SK-N-SH (cell line): ENCODE measurements at regions not wholly inside any gene's neighbourhood (a gene's known extent, or its start where the extent isn't known, plus 50 kb on each side); places are given as distances from the start of the nearest gene placed in this dataset.

Experiments used
- CTCF ChIA-PET: fragments of 300-600, 350-600 bp; formaldehyde crosslinking; extraction: SDS; loops from one replicate; lab custom pipeline; 2021; lab: Yijun Ruan, JAX
- POLR2A ChIA-PET: fragments of 350-600 bp; sonication (Branson Sonifier 250); formaldehyde crosslinking; extraction: SDS; loops from one replicate; lab custom pipeline; 2020; ENCODE audit warnings: antibody characterized with exemption, inconsistent platforms; lab: Yijun Ruan, JAX
- DNase-seq: peaks from one replicate; pipeline ENCODE4 v3.0.0; 2012
- H2AFZ ChIP-seq: fragments of 200-600 bp; sonication (generic); 2 replicates; pipeline ENCODE4 v1.8.1; 2016; ENCODE audit warnings: antibody characterized with exemption, mild to moderate bottlenecking, low read depth
- H3F3A ChIP-seq: fragments of 200-600 bp; sonication (generic); replicated peaks from 2 replicates; pipeline ENCODE3; 2016; ENCODE audit warnings: antibody characterized with exemption, mild to moderate bottlenecking; ENCODE audit not compliant: insufficient read depth
- H3K27ac ChIP-seq, 2 experiments: fragments of 200-500 bp in 1 of 2; fragments of 200-600 bp in 1 of 2; sonication (Bioruptor generic) in 1 of 2; sonication (generic), shearing (Covaris generic) in 1 of 2; 2 replicates each; pipeline versions ENCODE4 v1.5.1 to v1.6.1; 2014 to 2016; ENCODE audit warnings: low read depth in 2 of 2, inconsistent platforms in 1 of 2, low read length in 1 of 2, mild to moderate bottlenecking in 1 of 2, mixed read lengths in 1 of 2
- H3K27me3 ChIP-seq: fragments of 200-600 bp; sonication (generic), shearing (Covaris generic); 2 replicates; pipeline ENCODE4 v1.6.1; 2016; ENCODE audit warnings: mixed run types; ENCODE audit not compliant: insufficient read depth
- H3K36me3 ChIP-seq, 2 experiments: fragments of 200-500 bp in 1 of 2; fragments of 200-600 bp in 1 of 2; sonication (Bioruptor generic) in 1 of 2; sonication (generic) in 1 of 2; replicated peaks in 1 of 2; 2 replicates each; pipeline versions ENCODE3 to v1.5.1; 2014 to 2016; ENCODE audit warnings: low read length in 1 of 2, mild to moderate bottlenecking in 1 of 2; ENCODE audit not compliant: insufficient read depth in 2 of 2, control insufficient read depth in 1 of 2
- H3K4me1 ChIP-seq, 2 experiments: fragments of 200-500 bp in 1 of 2; fragments of 200-600 bp in 1 of 2; sonication (Bioruptor generic) in 1 of 2; sonication (generic), shearing (Covaris generic) in 1 of 2; 2 replicates each; pipeline versions ENCODE4 v1.5.1 to v1.6.1; 2014 to 2016; ENCODE audit warnings: low read depth in 1 of 2, low read length in 1 of 2, mixed run types in 1 of 2; ENCODE audit not compliant: insufficient read depth in 2 of 2, control insufficient read depth in 1 of 2
- H3K4me2 ChIP-seq: fragments of 200-600 bp; sonication (generic), shearing (Covaris generic); 2 replicates; pipeline ENCODE4 v1.6.1; 2017; ENCODE audit warnings: mixed run types
- H3K4me3 ChIP-seq, 2 experiments: fragments of 200-500 bp in 1 of 2; fragments of 200-600 bp in 1 of 2; sonication (Bioruptor generic) in 1 of 2; sonication (generic), shearing (Covaris generic) in 1 of 2; 2 replicates each; pipeline versions ENCODE4 v1.5.1 to v1.8.1; 2014 to 2016; ENCODE audit warnings: low read depth in 2 of 2, inconsistent platforms in 1 of 2, low read length in 1 of 2, mild to moderate bottlenecking in 1 of 2, mixed read lengths in 1 of 2, moderate library complexity in 1 of 2
- H3K79me2 ChIP-seq: fragments of 200-600 bp; sonication (generic); 2 replicates; pipeline ENCODE4 v1.8.1; 2017; ENCODE audit warnings: mild to moderate bottlenecking; ENCODE audit not compliant: insufficient read depth
- H3K9ac ChIP-seq: fragments of 200-600 bp; sonication (generic); 2 replicates; pipeline ENCODE4 v1.6.1; 2017; ENCODE audit warnings: mixed run types
- H3K9me2 ChIP-seq: fragments of 200-600 bp; sonication (generic); 2 replicates; pipeline ENCODE4 v1.6.1; 2017; ENCODE audit warnings: mixed run types
- H3K9me3 ChIP-seq: fragments of 200-600 bp; sonication (generic); 2 replicates; pipeline ENCODE4 v1.6.1; 2017; ENCODE audit warnings: mixed run types, mild to moderate bottlenecking, moderate library complexity
- H4K20me1 ChIP-seq: fragments of 200-600 bp; sonication (generic); 2 replicates; pipeline ENCODE4 v1.6.1; 2017; ENCODE audit warnings: mild to moderate bottlenecking, mixed run types; ENCODE audit not compliant: insufficient read depth
- CHD2 ChIP-seq: fragments of 150-350 bp; IDR thresholded peaks from 2 replicates; pipeline ENCODE4 v1.6.1; 2018; ENCODE audit warnings: low read length; ENCODE audit not compliant: partially characterized antibody
- EZH2phosphoT487 ChIP-seq: fragments of 200-600 bp; sonication (generic); IDR thresholded peaks from 2 replicates; pipeline ENCODE4 v1.6.1; 2017; ENCODE audit warnings: low read depth, mixed run types, mild to moderate bottlenecking, antibody characterized with exemption, moderate library complexity, borderline replicate concordance
- FOSL2 ChIP-seq: IDR thresholded peaks from 2 replicates; pipeline ENCODE4 v1.4.0; 2012; ENCODE audit warnings: low read depth, mild to moderate bottlenecking, moderate library complexity, borderline replicate concordance
- FOXM1 ChIP-seq: IDR thresholded peaks from 2 replicates; pipeline ENCODE4 v1.4.0; 2012; ENCODE audit warnings: low read depth, mild to moderate bottlenecking
- GATA2 ChIP-seq: sonication (generic); formaldehyde crosslinking; IDR thresholded peaks from 2 replicates; pipeline ENCODE4 v1.5.0; 2020; ENCODE audit warnings: mild to moderate bottlenecking, missing genetic modification reagents
- MAX ChIP-seq: IDR thresholded peaks from 2 replicates; pipeline ENCODE4 v1.4.0; 2012; ENCODE audit warnings: low read depth
- MEF2A ChIP-seq: IDR thresholded peaks from 2 replicates; pipeline ENCODE4 v1.4.0; 2012; ENCODE audit warnings: low read depth, borderline replicate concordance
- MXI1 ChIP-seq: IDR thresholded peaks from 2 replicates; pipeline ENCODE4 v1.6.1; 2012; ENCODE audit warnings: mild to moderate bottlenecking, low read depth, low read length, improper control_type of control experiment
- NFIC ChIP-seq: IDR thresholded peaks from 2 replicates; pipeline ENCODE4 v1.4.0; 2012; ENCODE audit warnings: borderline replicate concordance
- NRF1 ChIP-seq: IDR thresholded peaks from 2 replicates; pipeline ENCODE4 v1.6.1; 2012; ENCODE audit warnings: low read depth, mild to moderate bottlenecking, low read length
- PBX3 ChIP-seq: IDR thresholded peaks from 2 replicates; pipeline ENCODE4; 2012
- POLR2AphosphoS5 ChIP-seq: IDR thresholded peaks from 2 replicates; pipeline ENCODE4 v1.6.1; 2012; ENCODE audit warnings: low read depth, low read length
- RCOR1 ChIP-seq: fragments of 150-350 bp; IDR thresholded peaks from 2 replicates; pipeline ENCODE4 v1.6.1; 2017; ENCODE audit warnings: antibody characterized with exemption, low read length
- RFX5 ChIP-seq: IDR thresholded peaks from 2 replicates; pipeline ENCODE4 v1.6.1; 2012; ENCODE audit warnings: mild to moderate bottlenecking, improper control_type of control experiment, low read length
- SMC3 ChIP-seq: IDR thresholded peaks from 2 replicates; pipeline ENCODE4 v1.6.1; 2012; ENCODE audit warnings: low read depth, low read length, improper control_type of control experiment
- TCF12 ChIP-seq: IDR thresholded peaks from 2 replicates; pipeline ENCODE4 v1.4.0; 2012
- TEAD4 ChIP-seq: IDR thresholded peaks from 2 replicates; pipeline ENCODE4 v1.4.0; 2012; ENCODE audit warnings: mild to moderate bottlenecking, borderline replicate concordance; ENCODE audit not compliant: insufficient read depth
- USF1 ChIP-seq: IDR thresholded peaks from 2 replicates; pipeline ENCODE4 v1.4.0; 2012; ENCODE audit warnings: low read depth, borderline replicate concordance
- ZBTB33 ChIP-seq: IDR thresholded peaks from 2 replicates; pipeline ENCODE4 v1.4.0; 2012; ENCODE audit warnings: low read depth, borderline replicate concordance
- WGBS: methylation state at CpG from one replicate; pipeline ENCODE4 v1.1.6; 2017; ENCODE audit warnings: low lambda C conversion rate; 5-methylcytosine and 5-hydroxymethylcytosine counted together

- Histone ChIP-seq H2AFZ (no peak overlapping the region), H3K79me2 (no peaks in the 10 kb centered on the region), H3K27ac (no peak overlapping the region), H3K36me3 (no peaks in the 10 kb centered on the region), H3F3A (no peaks in the 10 kb centered on the region), H3K27me3 (no peaks in the 10 kb centered on the region), H3K4me3 (no peak overlapping the region), H3K9me2 (0 out of 2 replicates have a peak, but pooled peaks cover 4% of the 10 kb centered on the region), H3K4me1 (no peaks in the 10 kb centered on the region), H3K9ac (no peak overlapping the region), H3K4me2 (no peak overlapping the region), H4K20me1 (no peaks in the 10 kb centered on the region), H3K9me3 (no peaks in the 10 kb centered on the region)
- no peak for DNase-seq
- ChIA-PET POLR2A (no interaction called here), CTCF (no interaction called here)
- TF ChIP-seq NRF1, result no peak
- no peak for TF ChIP-seq MEF2A
- 13% methylated on average over 2 of the region's 2 CpGs for WGBS
Observed at GRCh38 chr5:165393839-165394238, 1888.4 kb downstream of the MAT2B start.

GRCh38 chr5:165397516-165397915 is 1892.1 kb downstream of the MAT2B start:
- no peak overlapping the region for H3K4me3 ChIP-seq
- H3K9ac ChIP-seq, result no peak overlapping the region
- no peaks in the 10 kb centered on the region; a peak in 1 of 4 replicates for H3K4me1 ChIP-seq
- WGBS, result 11% methylated on average over 1 of the region's 1 CpG
- ChIA-PET CTCF (no interaction called here), POLR2A (no interaction called here)
- no peaks in the 10 kb centered on the region for H3K36me3 ChIP-seq
- no peak for DNase-seq
- H3K4me2 ChIP-seq, result no peak overlapping the region
- 0 out of 2 replicates have a peak, but pooled peaks cover 4% of the 10 kb centered on the region for H3K9me2 ChIP-seq
- H2AFZ ChIP-seq, result no peak overlapping the region
- H4K20me1 ChIP-seq, result no peaks in the 10 kb centered on the region
- no peaks in the 10 kb centered on the region for H3F3A ChIP-seq
- TF ChIP-seq PBX3, result no peak
- no peak for TF ChIP-seq SMC3
- TF ChIP-seq FOXM1, result no peak
- no peak for TF ChIP-seq GATA2 (CRISPR knock-in tag)
- TF ChIP-seq MXI1, result no peak
- no peak for TF ChIP-seq RFX5
- no peak for TF ChIP-seq MAX
- TF ChIP-seq CHD2, result no peak
- TF ChIP-seq NFIC, result no peak
- no peak for TF ChIP-seq TCF12
- TF ChIP-seq RCOR1, result no peak
- no peak for TF ChIP-seq FOSL2
- TF ChIP-seq MEF2A, result no peak
- TF ChIP-seq ZBTB33, result no peak
- TF ChIP-seq TEAD4, result no peak
- TF ChIP-seq POLR2AphosphoS5, result no peak
- TF ChIP-seq NRF1, result no peak
- no peak for TF ChIP-seq EZH2phosphoT487
- no peak for TF ChIP-seq USF1
- H3K79me2 ChIP-seq, result no peaks in the 10 kb centered on the region
- no peaks in the 10 kb centered on the region for H3K9me3 ChIP-seq
- H3K27ac ChIP-seq, result no peak overlapping the region
- no peaks in the 10 kb centered on the region for H3K27me3 ChIP-seq
